CD4-positive, alpha-beta T cell treated with Interleukin-1 beta for 1 hour (primary cell): ENCODE measurements at regions not wholly inside any gene's neighbourhood (a gene's known extent, or its start where the extent isn't known, plus 50 kb on each side); places are given as distances from the start of the nearest gene placed in this dataset.
"Not testable (repeated sequence)": the region's sequence is repeated elsewhere in the genome, so short reads cannot be mapped to it uniquely, and the experiment has no call there.

Experiments
- DNase-seq, 2 donors: peaks; one replicate each; pipeline ENCODE4 v3.0.0-alpha.2; 2020 to 2022

DNA sequence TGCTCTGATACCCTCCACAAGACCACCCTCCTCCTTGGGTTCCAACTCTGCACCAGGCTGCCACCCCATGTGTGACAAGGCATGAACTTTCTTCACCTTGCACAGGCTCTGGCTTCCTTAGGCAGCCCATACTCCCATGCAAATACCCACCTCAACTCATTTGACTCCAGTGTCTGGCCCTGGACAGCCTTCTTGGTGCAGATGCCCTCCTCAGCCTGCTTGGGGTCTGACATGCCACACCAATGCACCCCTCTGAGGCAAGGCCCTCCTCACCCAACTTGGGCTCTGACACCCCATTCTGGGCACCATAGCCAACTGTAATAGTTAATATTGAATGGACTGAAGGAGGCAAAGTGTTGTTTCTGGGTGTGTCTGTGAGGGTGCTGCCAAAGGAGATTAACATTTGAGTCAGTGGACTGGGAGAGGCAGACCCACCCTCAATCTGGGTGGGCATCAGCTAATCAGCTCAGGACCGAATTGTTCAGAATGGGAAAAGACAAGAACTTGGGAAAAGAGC lies 115.0 kb upstream of the EPB41L4A start:
- no peak for DNase-seq

DNA sequence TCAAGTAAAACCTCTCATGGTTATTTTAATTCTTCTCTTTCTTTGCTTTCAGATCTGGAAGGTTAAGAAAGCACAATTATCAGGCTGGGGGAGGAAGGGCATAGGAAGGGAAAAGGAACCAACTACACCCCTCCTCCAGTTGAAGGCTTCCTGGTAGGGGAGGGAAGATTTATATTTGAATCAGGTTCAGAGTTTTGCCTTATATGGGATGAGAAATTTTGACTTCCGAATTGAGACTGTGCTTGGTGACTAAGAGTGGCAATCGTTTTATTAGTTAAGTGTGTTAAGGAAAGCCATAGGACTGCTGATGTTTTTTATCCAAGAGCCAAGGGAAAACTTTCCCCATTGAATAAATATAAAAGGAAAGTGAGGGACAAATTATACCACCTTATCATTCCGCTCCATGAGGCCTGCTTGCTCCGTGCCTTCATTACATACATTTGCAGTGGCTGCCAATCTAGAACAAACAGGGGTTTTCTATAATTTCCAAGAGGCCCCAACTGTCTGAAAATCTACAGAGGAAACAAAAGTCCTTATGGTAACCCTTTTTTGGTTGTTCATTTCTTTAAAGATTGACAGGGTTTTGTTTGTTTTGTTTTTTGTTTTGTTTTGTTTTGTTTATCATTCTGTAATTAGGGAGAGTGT lies 115.7 kb upstream of the EPB41L4A start:
- DNase-seq, result no peak

DNA sequence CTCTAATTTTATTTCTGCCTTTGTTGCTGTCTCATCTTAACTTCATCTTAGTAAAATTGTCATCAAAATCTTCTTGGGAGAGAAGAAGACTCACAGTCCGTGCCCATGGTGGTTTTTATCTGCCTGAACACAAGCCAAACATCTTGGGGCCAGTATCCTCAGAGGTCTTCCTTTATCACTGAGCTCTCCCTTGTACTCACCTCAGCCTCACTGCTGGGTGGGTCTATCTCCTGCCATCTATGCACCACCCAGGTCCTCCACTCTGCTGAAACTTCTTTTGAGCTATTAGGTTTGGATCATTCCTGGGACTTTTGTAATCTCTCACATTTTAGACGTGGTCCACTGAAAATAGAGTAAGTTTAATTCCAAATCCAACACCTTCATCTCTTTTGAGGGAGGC lies 116.3 kb upstream of the EPB41L4A start:
- DNase-seq, result no peak

DNA sequence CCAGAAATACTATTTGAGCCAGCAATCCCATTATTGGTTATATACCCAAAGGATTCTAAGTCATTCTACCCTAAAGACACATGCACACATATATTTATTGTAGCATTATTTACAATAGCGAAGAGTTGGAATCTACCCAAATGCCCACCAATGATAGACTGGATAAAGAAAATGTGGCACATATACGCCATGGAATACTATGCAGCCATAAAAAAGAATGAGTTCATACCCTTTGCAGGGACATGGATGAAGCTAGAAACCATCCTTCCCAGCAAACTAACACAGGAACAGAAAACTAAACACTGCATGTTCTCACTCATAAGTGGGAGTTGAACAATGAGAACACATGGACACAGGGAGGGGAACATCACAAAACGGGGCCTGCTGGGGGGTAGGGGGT lies 125.5 kb upstream of the EPB41L4A start:
- not testable (repeated sequence) for DNase-seq

DNA sequence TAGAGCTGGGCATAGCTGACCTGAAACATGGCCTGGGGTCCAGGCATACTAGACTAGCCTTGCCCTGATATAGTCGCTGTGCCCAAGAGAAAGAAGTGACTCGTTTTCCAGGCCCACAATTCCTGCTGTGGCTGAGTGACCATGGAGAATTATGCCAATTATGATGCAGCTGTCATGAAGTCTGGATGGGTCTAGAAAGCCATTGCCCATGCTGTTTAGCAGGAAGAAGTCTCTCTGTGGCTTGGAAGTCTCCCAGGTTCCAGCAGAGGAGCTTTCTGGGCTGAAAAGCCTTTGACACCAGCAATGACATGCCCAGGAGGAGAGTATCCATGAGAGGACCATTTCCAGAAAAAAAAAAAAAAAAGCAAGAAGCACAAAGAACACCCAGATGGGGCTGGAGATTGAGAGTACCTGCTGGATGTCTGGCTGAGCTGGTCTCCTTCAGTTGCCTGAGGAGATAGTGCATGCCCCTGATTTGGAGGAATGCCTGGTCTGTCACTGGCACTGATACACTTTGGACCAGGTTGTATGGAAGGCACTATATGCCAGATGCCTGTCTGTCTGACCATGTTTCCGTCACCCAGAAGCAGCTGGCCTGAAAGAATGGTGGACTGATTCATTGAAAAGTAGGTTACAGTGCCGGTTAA lies 128.0 kb upstream of the EPB41L4A start:
- no peak for DNase-seq

DNA sequence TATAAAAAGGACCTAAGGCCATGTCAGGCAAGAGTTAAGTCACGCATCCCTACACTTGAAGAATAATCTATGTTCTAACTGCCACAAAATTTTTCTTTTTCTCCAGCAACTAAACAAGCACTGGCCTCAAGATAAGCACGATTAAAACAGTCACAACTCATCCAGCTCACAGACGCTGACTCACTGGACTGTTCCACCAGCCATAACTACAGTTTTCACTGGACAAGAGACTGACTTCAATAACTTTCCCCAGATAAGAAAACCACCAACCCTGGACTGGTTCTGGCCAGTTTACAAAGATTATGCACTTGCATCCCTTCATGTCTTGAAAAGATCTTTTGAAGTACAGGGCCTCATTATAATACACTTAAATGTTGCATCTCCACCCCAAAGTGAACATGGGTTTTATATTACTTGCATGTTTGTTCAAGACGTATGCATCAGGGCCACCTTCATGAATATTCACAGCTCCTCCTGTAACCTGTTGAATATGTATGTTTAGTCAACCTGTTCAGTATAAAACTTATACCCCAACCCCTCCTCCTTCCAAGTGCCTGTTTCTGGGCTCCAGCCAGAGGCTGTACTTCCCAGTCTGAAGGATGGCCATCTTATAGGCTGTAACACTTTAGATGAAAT lies 129.3 kb upstream of the EPB41L4A start:
- DNase-seq, result no peak

DNA sequence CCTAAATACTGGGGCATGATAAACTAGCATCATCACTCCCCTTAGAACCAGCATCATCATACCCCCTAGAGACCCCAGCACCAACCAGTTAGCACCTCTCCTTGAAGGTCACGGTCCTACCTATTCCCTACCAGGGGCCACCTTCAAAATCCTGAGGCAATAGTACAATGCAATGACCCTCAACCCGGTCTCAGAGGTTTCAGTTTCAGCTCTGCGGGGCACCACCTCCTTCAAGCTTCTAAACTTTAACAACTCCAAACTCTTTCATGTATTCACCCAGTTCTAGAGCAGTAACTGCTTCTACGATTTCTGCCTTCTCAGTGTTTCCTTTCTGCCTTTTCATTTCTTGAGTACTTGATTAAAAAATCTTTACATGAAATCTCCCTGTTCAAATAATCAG lies 130.1 kb upstream of the EPB41L4A start:
- no peak for DNase-seq

DNA sequence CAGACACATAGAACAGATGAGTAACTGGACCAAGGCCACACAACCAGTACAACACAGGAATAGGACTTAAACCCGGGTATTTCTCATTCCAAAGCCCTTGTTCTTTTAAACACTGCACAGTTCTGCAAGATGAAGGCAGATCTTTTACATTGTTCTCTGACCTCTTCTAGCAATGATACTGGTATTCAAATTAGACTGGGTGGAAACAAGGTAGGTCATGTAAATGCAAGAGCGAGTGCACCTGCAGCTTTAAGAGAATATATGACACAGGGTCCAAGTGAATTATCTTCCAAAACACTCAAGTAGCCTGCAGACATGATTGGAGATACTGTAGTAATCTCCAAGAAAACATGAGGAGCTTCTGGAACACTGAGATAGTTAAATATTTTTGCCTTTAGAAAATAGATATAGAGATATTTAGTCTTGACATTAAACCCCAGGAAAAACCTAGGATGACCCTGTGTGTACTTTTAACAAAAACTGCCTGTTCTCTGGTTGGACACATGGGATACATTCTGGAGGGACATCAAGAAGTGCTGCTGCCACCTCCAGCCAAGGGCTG lies 130.6 kb upstream of the EPB41L4A start:
- DNase-seq, result no peak

DNA sequence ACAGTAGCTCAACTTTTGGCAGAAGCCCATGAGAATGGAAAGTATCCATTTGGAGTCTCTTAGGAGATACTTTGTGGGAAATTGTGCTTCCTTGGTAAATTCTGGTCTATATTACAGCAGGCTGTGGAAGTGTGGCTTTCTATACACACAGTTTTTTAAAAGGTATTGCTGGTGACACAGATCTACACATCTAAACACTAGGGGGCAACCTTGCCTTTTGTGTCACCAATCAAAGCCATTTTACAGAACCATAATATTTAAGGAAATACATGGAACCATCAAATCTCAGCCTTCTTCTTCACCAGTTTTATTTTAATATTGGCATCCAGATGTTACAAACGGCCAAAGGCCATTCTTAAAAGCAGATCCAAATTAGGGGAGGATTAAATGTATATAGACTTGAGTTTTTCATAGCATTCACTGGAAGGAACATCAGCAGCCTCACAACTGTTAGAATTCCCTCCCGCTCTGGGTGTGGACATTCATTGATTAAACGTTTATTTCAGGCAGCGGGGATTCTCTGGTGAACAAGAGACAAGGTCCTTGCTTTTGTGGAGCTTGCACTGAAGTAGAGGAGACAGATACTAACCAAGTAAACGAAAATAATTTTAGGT lies 132.4 kb upstream of the EPB41L4A start:
- peak; percentile 33 to 66 for DNase-seq

DNA sequence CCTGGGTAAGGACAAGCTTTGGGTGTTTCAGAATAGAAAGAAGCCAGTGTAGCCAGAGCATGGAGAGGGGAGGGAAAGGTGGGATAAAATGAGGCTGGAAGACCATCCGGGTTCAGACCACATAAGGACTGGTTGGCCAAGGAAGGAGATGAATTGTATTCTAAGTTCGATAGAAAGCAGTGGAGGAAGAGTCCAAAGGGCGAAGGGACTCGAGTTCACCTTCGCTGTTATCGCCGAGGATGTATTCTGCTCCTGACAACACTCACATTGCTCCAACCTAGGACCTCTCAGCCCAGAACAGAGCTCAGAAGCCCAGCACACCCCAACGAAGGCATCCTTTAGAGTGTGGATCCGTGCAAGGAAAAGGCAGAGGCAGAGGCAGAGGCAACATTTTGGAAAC lies 133.1 kb upstream of the EPB41L4A start:
- DNase-seq, result no peak

DNA sequence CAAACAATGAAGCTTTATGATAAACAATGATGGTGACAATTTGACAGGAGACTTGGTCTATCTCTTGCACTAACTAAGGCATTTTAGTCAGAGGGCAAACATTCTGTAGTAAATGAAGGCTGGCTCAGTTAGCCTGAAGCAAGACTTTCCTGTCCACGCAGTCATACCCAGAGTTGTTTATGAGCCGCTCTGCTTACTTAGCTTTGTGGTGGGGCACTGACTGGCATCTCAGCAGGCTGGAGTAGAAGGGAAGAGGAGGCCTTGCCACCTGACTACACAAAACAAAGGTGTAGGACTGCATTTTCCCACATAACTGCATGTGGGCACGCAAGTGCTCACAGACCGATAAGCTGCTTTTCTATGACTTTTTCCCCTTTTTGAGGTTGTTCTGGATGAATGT lies 133.7 kb upstream of the EPB41L4A start:
- no peak for DNase-seq

DNA sequence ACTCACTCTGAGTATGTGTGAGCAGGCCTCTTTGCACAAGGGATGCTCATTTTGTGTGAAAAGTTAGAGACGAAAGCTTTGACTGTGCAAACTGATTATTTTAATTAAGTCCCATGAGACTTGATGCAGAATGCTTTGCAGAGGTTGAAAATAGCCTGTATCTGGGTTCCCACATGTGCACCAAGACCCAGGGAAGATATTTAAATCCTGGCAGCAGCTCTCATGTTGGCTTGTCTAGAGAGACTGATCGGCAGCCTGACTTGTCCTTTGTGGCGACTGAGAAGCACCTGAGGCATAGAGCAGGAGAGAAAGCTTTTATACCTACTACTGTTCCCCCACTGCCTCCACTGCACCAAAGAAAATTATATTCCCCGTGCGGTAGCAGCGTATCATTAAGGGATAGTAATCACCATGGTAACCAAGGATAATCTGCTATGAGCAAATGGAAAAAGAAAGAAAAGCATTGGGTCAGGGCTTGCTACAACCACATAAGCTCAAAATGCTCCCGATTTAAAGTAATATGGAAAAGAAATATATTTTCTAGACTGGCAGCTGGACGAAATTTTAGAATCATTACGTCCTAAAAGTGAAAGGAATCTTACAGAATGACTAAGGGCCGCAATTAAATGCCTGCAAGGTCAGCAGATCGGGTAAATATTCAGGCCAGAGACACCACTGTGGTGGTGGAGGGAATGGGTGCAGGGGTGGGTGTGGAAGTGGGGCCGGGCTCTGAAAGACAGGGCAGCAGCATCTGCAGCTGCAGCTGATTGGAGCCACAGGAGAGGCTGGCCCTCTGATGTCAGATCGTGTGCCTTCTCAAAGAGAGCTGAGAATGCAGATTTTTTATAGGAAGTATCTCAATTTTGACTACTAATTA lies 135.3 kb upstream of the EPB41L4A start:
- DNase-seq, result no peak

DNA sequence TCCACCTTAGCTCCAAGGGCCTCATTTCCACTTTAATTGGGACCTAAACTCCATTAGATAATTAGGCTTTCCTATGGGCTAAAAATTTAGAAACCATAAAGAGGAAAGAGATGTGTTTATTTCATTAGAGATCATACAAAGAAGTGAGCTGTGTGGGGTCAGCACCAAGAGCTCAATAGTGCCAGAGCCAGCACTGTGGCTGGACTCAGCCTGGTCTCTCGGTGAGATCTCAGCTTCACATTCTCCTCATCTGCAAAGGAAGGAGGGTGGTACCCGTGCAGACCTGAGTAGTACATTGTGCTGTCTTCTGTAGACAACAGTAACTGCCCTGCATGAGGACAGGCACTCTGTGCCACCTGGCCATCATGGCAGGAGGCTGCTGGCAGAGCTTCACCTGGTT lies 136.1 kb upstream of the EPB41L4A start:
- no peak for DNase-seq

DNA sequence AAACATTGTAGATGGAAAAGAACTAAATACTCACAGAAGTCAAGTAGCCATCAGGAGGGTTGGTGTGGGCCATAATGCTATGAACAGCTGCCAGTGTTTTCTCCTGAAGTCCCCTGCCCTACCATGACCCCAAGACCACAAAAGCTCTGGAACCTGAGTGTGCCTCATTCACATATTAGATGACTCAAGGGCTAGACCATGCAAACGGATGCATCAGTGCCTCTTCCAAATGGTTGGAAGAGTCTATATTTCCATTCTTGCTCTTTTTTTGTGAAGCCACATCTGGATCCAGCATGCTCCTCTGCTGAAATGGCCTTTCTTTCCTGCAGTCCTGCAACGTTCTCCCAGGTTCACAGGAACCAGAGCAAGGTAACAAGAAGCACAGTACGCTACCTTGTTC lies 136.6 kb upstream of the EPB41L4A start:
- no peak for DNase-seq

DNA sequence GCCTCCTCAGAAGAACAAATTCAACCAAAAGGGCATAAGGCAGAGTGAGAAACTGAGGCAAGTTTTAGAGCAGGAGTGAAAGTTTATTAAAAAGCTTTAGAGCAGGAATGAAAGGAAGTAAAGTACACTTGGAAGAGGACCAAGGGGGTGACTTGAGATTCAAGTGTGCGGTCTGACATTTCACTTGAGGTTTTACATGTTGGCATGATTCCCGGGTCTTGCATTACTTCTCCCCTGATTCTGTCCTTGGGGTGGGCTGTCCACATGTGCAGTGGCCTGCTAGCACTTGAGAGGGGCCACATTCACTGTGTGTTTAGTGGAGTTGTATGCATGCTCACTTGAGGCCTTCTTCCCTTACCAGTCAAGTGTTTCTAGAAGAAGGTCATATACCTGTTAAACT lies 140.4 kb upstream of the EPB41L4A start:
- not testable (repeated sequence) for DNase-seq

DNA sequence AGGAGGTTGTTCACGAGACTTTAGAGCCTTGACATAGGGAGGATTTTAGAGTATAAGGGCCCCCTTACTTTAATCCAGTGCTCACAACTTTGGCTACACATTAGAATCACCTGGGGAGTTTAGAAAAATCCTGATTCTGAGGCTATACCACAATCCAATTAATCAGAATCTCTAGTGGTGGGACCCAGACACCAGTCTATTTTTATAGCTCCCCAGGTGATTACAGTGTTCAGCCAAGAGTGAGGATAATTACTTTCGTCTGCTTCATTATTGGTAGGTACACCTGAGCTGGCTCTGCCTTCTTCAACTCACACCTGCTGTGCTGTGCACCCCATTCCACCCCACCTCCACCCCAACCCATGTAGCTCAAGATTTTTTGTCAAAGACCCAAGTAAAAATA lies 141.3 kb upstream of the EPB41L4A start:
- no peak for DNase-seq

DNA sequence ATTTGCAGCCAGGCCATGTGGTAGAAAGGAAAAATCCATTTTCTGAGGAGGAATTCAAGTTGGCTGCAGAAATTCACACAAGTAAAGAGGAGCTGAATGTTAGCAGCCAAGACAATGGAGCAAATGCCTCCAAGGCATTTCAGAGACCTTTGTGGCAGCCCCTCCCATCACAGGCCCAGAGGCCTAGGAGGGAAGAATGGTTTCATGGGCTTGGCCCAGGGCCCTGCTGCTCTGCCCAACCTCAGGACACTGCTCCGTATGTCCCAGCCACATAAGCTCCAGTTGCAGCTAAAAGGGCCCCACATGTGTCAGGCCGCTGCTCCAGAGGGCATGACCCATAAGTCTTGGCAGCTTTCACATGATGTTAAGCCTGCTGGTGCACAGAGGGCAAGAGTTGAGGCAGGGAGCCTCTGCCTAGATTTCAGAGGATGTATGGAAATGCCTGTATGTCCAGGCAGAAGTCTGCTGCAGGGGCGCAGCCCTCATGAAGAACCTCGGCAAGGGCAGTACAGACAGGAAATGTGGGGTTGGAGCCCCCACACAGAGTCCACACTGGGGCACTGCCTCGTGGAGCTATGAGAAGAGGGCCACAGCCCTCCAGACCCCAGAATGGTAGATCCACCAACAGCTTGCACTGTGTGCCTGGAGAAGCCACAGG lies 144.2 kb upstream of the EPB41L4A start:
- DNase-seq, result no peak

DNA sequence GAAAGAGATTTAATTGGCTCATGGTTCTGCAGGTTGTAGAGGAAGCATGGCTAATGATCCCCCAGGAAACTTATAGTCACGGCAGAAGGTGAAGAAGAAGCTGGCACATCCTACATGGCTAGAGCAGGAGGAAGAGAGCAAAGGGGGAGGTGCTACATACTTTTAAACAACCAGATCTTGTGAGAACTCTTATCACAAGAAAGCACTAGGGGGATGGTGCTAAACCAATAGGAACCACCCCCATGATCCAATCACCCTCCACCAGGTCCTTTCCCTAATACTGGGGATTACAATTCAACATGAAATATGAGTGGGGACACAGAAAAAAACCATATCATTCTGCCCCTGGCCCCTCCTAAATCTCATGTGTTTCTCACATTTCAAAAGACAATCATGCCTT lies 147.2 kb upstream of the EPB41L4A start:
- DNase-seq, result no peak

DNA sequence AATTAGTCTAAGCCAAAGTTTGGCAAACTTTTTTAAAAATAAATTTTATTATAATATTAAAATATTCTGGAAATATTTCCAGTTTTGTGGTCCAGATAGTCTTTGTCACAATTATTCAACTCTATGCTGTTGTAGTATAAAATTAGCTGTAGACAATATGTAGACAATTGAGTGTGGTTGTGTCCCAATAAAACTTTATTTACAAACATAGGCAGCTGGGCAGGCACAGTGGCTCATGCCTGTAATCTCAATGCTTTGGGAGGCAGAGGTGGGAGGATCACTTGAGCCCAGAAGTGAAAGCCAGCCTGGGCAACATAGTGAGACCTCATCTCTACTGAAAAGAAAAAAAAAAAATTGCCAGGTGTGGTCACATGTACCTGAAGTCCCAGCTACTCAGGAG lies 150.5 kb upstream of the EPB41L4A start:
- no peak for DNase-seq

DNA sequence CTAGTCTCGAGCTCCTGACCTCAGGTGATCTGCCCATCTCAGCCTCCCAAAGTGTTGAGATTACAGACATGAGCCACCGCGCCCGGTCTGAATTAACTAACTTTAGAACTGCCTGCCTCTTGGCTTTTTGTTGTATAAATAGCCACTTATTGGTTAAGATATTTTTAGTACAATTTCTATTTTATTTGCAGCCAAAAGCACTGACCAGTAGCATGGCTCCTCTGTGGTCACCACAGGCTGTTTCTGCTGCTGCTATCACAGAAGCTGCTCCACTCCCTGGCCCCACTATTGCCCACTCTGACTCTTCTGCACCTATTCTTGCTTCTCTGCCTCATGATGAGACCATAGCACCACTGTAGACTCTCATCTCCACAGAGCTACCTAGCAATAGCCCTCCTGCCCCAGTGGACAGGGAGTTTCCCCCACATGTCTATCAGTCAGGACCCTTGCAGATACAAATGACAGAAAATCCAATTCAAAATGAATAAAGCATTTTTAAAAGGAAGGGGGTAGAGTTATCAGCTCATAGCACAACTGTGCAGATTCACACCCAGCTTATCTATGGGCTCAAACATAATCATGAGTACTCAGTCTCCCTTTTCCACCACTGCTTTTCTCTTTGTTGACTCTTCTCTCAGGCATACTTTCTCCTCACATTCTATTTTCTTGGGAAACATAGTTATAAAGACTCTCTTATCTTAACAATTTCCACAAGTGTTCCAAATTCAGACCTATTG lies 151.8 kb upstream of the EPB41L4A start:
- no peak for DNase-seq

DNA sequence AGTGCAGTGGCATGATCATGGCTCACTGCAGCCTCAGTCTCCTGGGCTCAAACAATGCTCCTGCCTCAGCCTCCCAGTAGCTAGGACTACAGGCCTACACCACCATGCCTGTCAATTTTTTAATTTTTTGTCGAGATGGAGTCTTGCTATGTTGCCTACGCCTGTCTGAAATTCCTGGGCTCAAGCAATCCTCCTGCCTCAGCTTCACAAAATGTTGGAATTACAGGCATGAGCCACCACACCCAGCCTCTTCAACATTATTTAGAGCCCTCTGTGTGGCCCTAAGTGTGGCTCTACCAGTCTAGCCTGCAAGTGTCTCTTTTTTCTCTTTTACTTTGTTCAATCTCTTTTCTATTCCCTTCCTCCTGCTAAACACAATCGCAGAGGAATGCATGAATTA lies 154.4 kb upstream of the EPB41L4A start:
- no peak for DNase-seq
